Fibroblast of lung (primary cell): ENCODE measurements at regions not wholly inside any gene's neighbourhood (a gene's known extent, or its start where the extent isn't known, plus 50 kb on each side); places are given as distances from the start of the nearest gene placed in this dataset.
"Not testable (repeated sequence)": the region's sequence is repeated elsewhere in the genome, so short reads cannot be mapped to it uniquely, and the experiment has no call there.

Experiments used
- DNase-seq, 2 donors: peaks; one replicate each; pipeline versions ENCODE4 v3.0.0 to v3.0.0-alpha.2; 2010; ENCODE audit warnings: low read depth in 2 of 2
- H2AFZ ChIP-seq: 2 replicates; pipeline ENCODE4 v1.5.1; 2012; ENCODE audit warnings: low read length, control low read depth, inconsistent platforms
- H3K27ac ChIP-seq: 2 replicates; pipeline ENCODE4 v1.5.1; 2011; ENCODE audit warnings: low read length, control low read depth; ENCODE audit not compliant: insufficient read depth
- H3K27me3 ChIP-seq: 2 replicates; pipeline ENCODE4 v1.5.1; 2011; ENCODE audit warnings: mild to moderate bottlenecking, low read length; ENCODE audit not compliant: control insufficient read depth, insufficient read depth
- H3K36me3 ChIP-seq: 2 replicates; pipeline ENCODE4 v1.5.1; 2011; ENCODE audit warnings: low read length; ENCODE audit not compliant: control insufficient read depth, insufficient read depth
- H3K4me1 ChIP-seq: 2 replicates; pipeline ENCODE4 v1.5.1; 2011; ENCODE audit warnings: low read length; ENCODE audit not compliant: control insufficient read depth, insufficient read depth; ENCODE audit errors: extremely low read depth
- H3K4me2 ChIP-seq: 2 replicates; pipeline ENCODE4 v1.5.1; 2011; ENCODE audit warnings: low read length, control low read depth; ENCODE audit not compliant: insufficient read depth; ENCODE audit errors: extremely low read depth
- H3K4me3 ChIP-seq, 4 experiments: fragments of 200-600 bp in 1 of 4; sonication (generic) in 1 of 4; replicated peaks in 1 of 4; 2 replicates each; pipeline ENCODE4 v1.5.1; 2011 to 2016; ENCODE audit warnings: low read length in 4 of 4, low read depth in 3 of 4, mild to moderate bottlenecking in 3 of 4, control low read depth in 2 of 4, inconsistent platforms in 1 of 4, mixed read lengths in 1 of 4; ENCODE audit not compliant: insufficient read depth in 1 of 4; ENCODE audit errors: control extremely low read depth in 1 of 4
- H3K79me2 ChIP-seq: 2 replicates; pipeline ENCODE4 v1.5.1; 2012; ENCODE audit warnings: mild to moderate bottlenecking, low read length, inconsistent platforms; ENCODE audit not compliant: control insufficient read depth, insufficient read depth
- H3K9ac ChIP-seq: 2 replicates; pipeline ENCODE4 v1.5.1; 2011; ENCODE audit warnings: mild to moderate bottlenecking, low read length, control low read depth; ENCODE audit not compliant: insufficient read depth
- H3K9me3 ChIP-seq: 2 replicates; pipeline ENCODE4 v1.5.1; 2012; ENCODE audit warnings: low read depth, low read length; ENCODE audit not compliant: control insufficient read depth, insufficient read depth
- H4K20me1 ChIP-seq: 2 replicates; pipeline ENCODE4 v1.5.1; 2011; ENCODE audit warnings: low read length; ENCODE audit not compliant: control insufficient read depth, insufficient read depth; ENCODE audit errors: extremely low read depth
- CTCF ChIP-seq, 2 donors: IDR thresholded peaks in 1 of 2; conservative IDR thresholded peaks in 1 of 2; 1 replicate in 1 of 2; 2 replicates in 1 of 2; pipeline ENCODE4 v1.5.1; 2011 to 2012; ENCODE audit warnings: low read length in 2 of 2, control low read depth in 1 of 2, inconsistent platforms in 1 of 2, low read depth in 1 of 2, mild to moderate bottlenecking in 1 of 2
- EZH2 ChIP-seq: IDR thresholded peaks from 2 replicates; pipeline ENCODE4 v1.5.1; 2012; ENCODE audit warnings: low read length, control low read depth, mild to moderate bottlenecking; ENCODE audit errors: missing control alignments

DNA sequence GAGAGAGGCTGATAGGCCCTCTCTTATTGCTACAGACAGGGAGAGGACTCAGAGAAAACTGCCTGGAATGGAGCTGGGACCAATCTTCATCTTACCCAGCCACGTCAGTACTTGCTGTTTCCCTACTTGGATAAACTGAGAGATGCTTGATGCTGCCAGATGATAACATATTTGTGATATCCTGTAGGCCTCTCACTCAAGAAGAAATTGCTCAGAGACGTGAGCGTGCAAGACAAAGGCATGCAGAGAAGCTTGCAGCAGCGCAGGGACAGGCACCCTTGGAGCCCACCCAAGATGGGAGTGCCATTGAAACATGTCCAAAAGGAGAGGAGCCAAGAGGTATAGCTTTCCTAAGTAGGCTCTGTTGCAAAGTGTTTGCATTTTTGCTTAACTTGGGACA lies 114.7 kb upstream of the GOLGA6L4 start:
- DNase-seq, H3K9ac ChIP-seq: not testable (repeated sequence)

DNA sequence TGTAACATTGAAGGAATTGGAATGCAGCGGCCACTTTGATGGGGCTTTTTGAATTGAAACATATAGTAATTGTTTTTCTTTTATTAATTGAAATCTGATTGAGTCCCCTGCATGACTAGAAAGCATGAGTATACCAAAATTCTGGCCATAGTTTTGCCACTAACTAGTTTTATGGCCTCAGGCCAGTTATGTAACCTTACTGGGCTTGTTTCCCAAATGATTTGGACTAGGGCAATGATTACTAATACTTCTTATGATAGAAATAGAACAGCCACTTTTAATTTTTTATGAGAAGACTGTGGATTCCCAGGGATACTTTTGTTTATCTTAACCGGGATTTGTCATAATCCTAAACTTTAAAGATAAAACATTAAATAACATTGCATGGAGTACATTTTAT lies 106.9 kb upstream of the GOLGA6L4 start:
- not testable (repeated sequence) for H4K20me1 ChIP-seq, H3K4me2 ChIP-seq, H3K36me3 ChIP-seq, H3K9ac ChIP-seq, H3K9me3 ChIP-seq, H3K4me1 ChIP-seq, H3K79me2 ChIP-seq, H3K27me3 ChIP-seq, H2AFZ ChIP-seq, H3K4me3 ChIP-seq, H3K27ac ChIP-seq
- peak; percentile 24 to 33 for DNase-seq

More for the DNA sequence above, 114.7 kb upstream of the GOLGA6L4 start:
- not testable (repeated sequence) for H3K4me2 ChIP-seq, H3K4me1 ChIP-seq, H3K79me2 ChIP-seq, H2AFZ ChIP-seq, H3K36me3 ChIP-seq, H3K4me3 ChIP-seq, H3K9me3 ChIP-seq, H3K27me3 ChIP-seq, H3K27ac ChIP-seq, H4K20me1 ChIP-seq

- not testable (repeated sequence) for DNase-seq, H3K4me2 ChIP-seq, H3K4me3 ChIP-seq, H3K4me1 ChIP-seq, H3K27ac ChIP-seq, H3K79me2 ChIP-seq, H2AFZ ChIP-seq, H3K36me3 ChIP-seq, H3K27me3 ChIP-seq, H3K9me3 ChIP-seq, H4K20me1 ChIP-seq, H3K9ac ChIP-seq
Observed at GRCh38 chr15:84130098-84130831, 105.3 kb upstream of the GOLGA6L4 start.

DNA sequence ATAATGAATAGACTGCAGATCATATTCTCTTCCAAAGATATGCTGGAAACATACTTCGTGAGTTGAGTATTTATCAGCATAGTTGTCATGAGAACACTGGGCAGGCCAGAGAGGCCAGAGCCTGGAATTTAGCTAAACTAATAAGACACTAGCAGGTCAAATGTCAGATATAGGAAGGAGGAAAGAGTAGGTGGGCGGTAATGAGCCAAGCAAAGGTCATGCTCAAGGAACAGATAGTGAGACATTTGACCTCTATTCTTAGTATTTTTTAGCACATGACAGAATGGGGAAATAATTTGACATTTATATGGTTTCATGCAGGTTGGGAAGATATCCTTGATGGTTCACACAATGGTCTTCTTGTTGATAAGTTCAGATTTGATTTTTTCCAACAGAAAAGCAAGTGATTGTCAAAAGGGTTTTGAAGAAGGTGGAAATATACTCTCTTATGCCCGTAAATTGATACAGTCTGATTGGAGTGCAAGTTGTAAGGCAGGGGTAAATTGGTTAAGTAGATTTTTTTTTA lies 99.6 kb upstream of the GOLGA6L4 start:
- H2AFZ ChIP-seq, H3K4me3 ChIP-seq, H3K27ac ChIP-seq, H3K9me3 ChIP-seq, H3K4me2 ChIP-seq, H3K4me1 ChIP-seq, H3K27me3 ChIP-seq, H3K36me3 ChIP-seq, DNase-seq, H3K79me2 ChIP-seq, H3K9ac ChIP-seq, H4K20me1 ChIP-seq: not testable (repeated sequence)

GRCh38 chr15:84142888-84143337 lies 92.7 kb upstream of the GOLGA6L4 start:
- Histone ChIP-seq H3K4me1 (no peaks in the 10 kb centered on the region), H4K20me1 (no peaks in the 10 kb centered on the region), H3K27me3 (no peaks in the 10 kb centered on the region), H2AFZ (peak overlapping the region; percentile 43), H3K36me3 (no peaks in the 10 kb centered on the region), H3K27ac (no peak overlapping the region), H3K9ac (no peak overlapping the region), H3K9me3 (no peaks in the 10 kb centered on the region), H3K4me3 (peak overlapping the region in 1 of 4 experiments; percentile 32), H3K4me2 (peak overlapping the region; percentile 44), H3K79me2 (no peaks in the 10 kb centered on the region)
- TF ChIP-seq EZH2 (no peak), CTCF (conservative IDR thresholded peaks at IDR 0.05 in 1 of 2, IDR thresholded peaks at IDR 0.05 in 1 of 2; ENCODE audit: low read depth in 1 of 2, low read length in 2 of 2) (peak; percentile 76 to 88)
- DNase-seq = peak; percentile 54 to 88
